SK-N-SH treated with all-trans-retinoic acid at 6 μM for 48 hours (cell line): ENCODE measurements at regions not wholly inside any gene's neighbourhood (a gene's known extent, or its start where the extent isn't known, plus 50 kb on each side); places are given as distances from the start of the nearest gene placed in this dataset.

Experiments
- ATAC-seq: fragments of 200-7000 bp; cut with Tn5 transposase; 3 replicates; pipeline ENCODE4 v1.9.1; 2020; ENCODE audit warnings: mild to moderate bottlenecking, moderate library complexity
- ARNTL ChIP-seq: fragments of 450-650 bp; formaldehyde crosslinking; IDR thresholded peaks from 2 replicates; pipeline ENCODE4 v1.5.0; 2020; ENCODE audit warnings: low read depth, mild to moderate bottlenecking, moderate library complexity, borderline replicate concordance
- BACH2 ChIP-seq: fragments of 250-450 bp; sonication (Bioruptor Pico); IDR thresholded peaks from 2 replicates; pipeline ENCODE4 v1.9.0; 2021; ENCODE audit warnings: mild to moderate bottlenecking, borderline replicate concordance
- CREB5 ChIP-seq: fragments of 250-450 bp; sonication (Bioruptor Pico); IDR thresholded peaks from 2 replicates; pipeline ENCODE4 v1.5.1; 2020; ENCODE audit warnings: low read depth, mild to moderate bottlenecking, moderate library complexity
- CSDC2 ChIP-seq: fragments of 250-450 bp; sonication (Bioruptor Pico); IDR thresholded peaks from 2 replicates; pipeline ENCODE4 v1.5.0; 2020; ENCODE audit warnings: mild to moderate bottlenecking, moderate library complexity
- CSRNP3 ChIP-seq: fragments of 250-450 bp; sonication (Bioruptor Pico); IDR thresholded peaks from 2 replicates; pipeline ENCODE4 v1.5.1; 2021; ENCODE audit warnings: mild to moderate bottlenecking, moderate library complexity
- ESRRG ChIP-seq: fragments of 250-450 bp; sonication (Bioruptor Pico); IDR thresholded peaks from 2 replicates; pipeline ENCODE4 v1.6.1; 2021; ENCODE audit warnings: mild to moderate bottlenecking
- GLIS3 ChIP-seq: fragments of 250-450 bp; sonication (Bioruptor Pico); IDR thresholded peaks from 2 replicates; pipeline ENCODE4 v1.5.0; 2020; ENCODE audit warnings: mild to moderate bottlenecking, moderate library complexity
- ISL1 ChIP-seq: fragments of 250-450 bp; sonication (Bioruptor Pico); IDR thresholded peaks from 2 replicates; pipeline ENCODE4 v2.1.2; 2022; ENCODE audit warnings: mild to moderate bottlenecking, moderate library complexity
- OSR1 ChIP-seq: fragments of 250-450 bp; sonication (Bioruptor Pico); IDR thresholded peaks from 2 replicates; pipeline ENCODE4 v1.8.0; 2022; ENCODE audit warnings: moderate library complexity, mild to moderate bottlenecking, inconsistent platforms
- POU6F1 ChIP-seq: fragments of 250-450 bp; sonication (Bioruptor Pico); IDR thresholded peaks from 2 replicates; pipeline ENCODE4 v1.8.0; 2021; ENCODE audit warnings: low read depth, mild to moderate bottlenecking, moderate library complexity, borderline replicate concordance
- PPARA ChIP-seq: fragments of 250-450 bp; sonication (Bioruptor Pico); IDR thresholded peaks from 2 replicates; pipeline ENCODE4 v1.5.0; 2020; ENCODE audit warnings: mild to moderate bottlenecking, borderline replicate concordance
- RARB ChIP-seq: fragments of 250-450 bp; sonication (Bioruptor Pico); IDR thresholded peaks from 2 replicates; pipeline ENCODE4 v1.8.0; 2021; ENCODE audit warnings: mild to moderate bottlenecking, moderate library complexity
- SNAI2 ChIP-seq: fragments of 250-450 bp; sonication (Bioruptor Pico); IDR thresholded peaks from 2 replicates; pipeline ENCODE4 v1.5.0; 2020; ENCODE audit warnings: mild to moderate bottlenecking, moderate library complexity
- TCF4 ChIP-seq: fragments of 250-450 bp; sonication (Bioruptor Pico); IDR thresholded peaks from 2 replicates; pipeline ENCODE4 v1.8.0; 2021; ENCODE audit warnings: mild to moderate bottlenecking, moderate library complexity, borderline replicate concordance
- TSHZ2 ChIP-seq: fragments of 250-450 bp; sonication (Bioruptor Pico); IDR thresholded peaks from 2 replicates; pipeline ENCODE4 v1.5.0; 2020; ENCODE audit warnings: mild to moderate bottlenecking, moderate library complexity
- ZC3H10 ChIP-seq: fragments of 250-450 bp; sonication (Bioruptor Pico); IDR thresholded peaks from 2 replicates; pipeline ENCODE4 v1.5.1; 2021; ENCODE audit warnings: mild to moderate bottlenecking, moderate library complexity
- ZFP3 ChIP-seq: fragments of 250-450 bp; sonication (Bioruptor Pico); IDR thresholded peaks from 2 replicates; pipeline ENCODE4 v1.5.0; 2020; ENCODE audit warnings: mild to moderate bottlenecking, moderate library complexity
- ZFP30 ChIP-seq: fragments of 450-650 bp; formaldehyde crosslinking; IDR thresholded peaks from 2 replicates; pipeline ENCODE4 v1.5.0; 2022; ENCODE audit warnings: mild to moderate bottlenecking, moderate library complexity
- ZNF565 ChIP-seq: fragments of 450-650 bp; formaldehyde crosslinking; conservative IDR thresholded peaks from 2 replicates; pipeline ENCODE4 v1.5.0; 2020; ENCODE audit warnings: low read depth, mild to moderate bottlenecking, moderate library complexity
- ZNF70 ChIP-seq: fragments of 450-650 bp; formaldehyde crosslinking; IDR thresholded peaks from 2 replicates; pipeline ENCODE4 v1.5.0; 2020; ENCODE audit warnings: mild to moderate bottlenecking, moderate library complexity
- ZNF8 ChIP-seq: fragments of 450-650 bp; formaldehyde crosslinking; IDR thresholded peaks from 2 replicates; pipeline ENCODE4 v1.5.0; 2020; ENCODE audit warnings: mild to moderate bottlenecking, moderate library complexity
- TF ChIP-seq, protein P1 (sequence below): fragments of 250-450 bp; sonication (Bioruptor Pico); IDR thresholded peaks from 2 replicates; pipeline ENCODE4 v1.8.0; 2020; ENCODE audit warnings: mild to moderate bottlenecking, moderate library complexity, borderline replicate concordance

- ATAC-seq: no peak
- TF ChIP-seq ZFP30: no peak
- no peak for TF ChIP-seq ZNF565 (CRISPR knock-in tag)
- no peak for TF ChIP-seq ARNTL (CRISPR knock-in tag)
- no peak for TF ChIP-seq CSRNP3
- TF ChIP-seq CSDC2 (CRISPR knock-in tag): no peak
- TF ChIP-seq TCF4 (CRISPR knock-in tag): no peak
- no peak for TF ChIP-seq CREB5 (CRISPR knock-in tag)
- no peak for TF ChIP-seq PPARA (CRISPR knock-in tag)
- no peak for TF ChIP-seq ZNF70 (CRISPR knock-in tag)
Measured at GRCh38 chr5:71891406-71891805, 172.3 kb downstream of the CARTPT start.

DNA sequence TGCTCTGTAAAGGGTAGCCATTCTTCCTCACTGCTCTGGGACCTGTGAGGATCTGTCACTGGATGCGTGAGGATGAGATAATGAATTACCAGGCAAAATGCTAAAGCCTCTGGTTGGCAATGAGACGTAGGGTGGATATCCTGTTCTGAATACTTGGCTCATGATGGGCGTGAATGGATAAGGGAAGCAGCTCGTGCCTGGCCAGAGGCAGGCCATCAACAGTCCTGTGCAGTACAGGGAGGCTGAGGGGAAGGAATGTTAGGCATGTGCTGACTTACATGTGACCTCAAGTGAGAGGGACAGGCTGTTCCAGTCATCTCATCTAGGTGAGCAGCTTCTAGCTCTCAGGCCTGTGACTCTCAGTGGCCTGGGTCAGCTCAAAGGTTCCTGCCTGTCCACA, 172.8 kb downstream of the CARTPT start:
- TF ChIP-seq ZFP3 (no peak), BACH2 (CRISPR knock-in tag) (no peak), ISL1 (CRISPR knock-in tag) (0 out of 2 replicates have a peak, but pooled peaks have one; percentile 6), PPARA (CRISPR knock-in tag) (no peak)
- TF ChIP-seq, protein P1, sequence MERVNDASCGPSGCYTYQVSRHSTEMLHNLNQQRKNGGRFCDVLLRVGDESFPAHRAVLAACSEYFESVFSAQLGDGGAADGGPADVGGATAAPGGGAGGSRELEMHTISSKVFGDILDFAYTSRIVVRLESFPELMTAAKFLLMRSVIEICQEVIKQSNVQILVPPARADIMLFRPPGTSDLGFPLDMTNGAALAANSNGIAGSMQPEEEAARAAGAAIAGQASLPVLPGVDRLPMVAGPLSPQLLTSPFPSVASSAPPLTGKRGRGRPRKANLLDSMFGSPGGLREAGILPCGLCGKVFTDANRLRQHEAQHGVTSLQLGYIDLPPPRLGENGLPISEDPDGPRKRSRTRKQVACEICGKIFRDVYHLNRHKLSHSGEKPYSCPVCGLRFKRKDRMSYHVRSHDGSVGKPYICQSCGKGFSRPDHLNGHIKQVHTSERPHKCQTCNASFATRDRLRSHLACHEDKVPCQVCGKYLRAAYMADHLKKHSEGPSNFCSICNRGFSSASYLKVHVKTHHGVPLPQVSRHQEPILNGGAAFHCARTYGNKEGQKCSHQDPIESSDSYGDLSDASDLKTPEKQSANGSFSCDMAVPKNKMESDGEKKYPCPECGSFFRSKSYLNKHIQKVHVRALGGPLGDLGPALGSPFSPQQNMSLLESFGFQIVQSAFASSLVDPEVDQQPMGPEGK (CRISPR knock-in tag): no peak
- peak; percentile 83 for ATAC-seq

GRCh38 chr5:71892641-71893365, 173.7 kb downstream of the CARTPT start:
- TF ChIP-seq PPARA (CRISPR knock-in tag) (no peak), ZC3H10 (CRISPR knock-in tag) (no peak), RARB (CRISPR knock-in tag) (no peak), BACH2 (CRISPR knock-in tag) (no peak), ISL1 (CRISPR knock-in tag) (no peak), GLIS3 (CRISPR knock-in tag) (no peak), ZFP30 (no peak), CSRNP3 (no peak), CREB5 (CRISPR knock-in tag) (no peak), ZNF565 (CRISPR knock-in tag) (no peak), OSR1 (CRISPR knock-in tag) (no peak), SNAI2 (no peak)

DNA sequence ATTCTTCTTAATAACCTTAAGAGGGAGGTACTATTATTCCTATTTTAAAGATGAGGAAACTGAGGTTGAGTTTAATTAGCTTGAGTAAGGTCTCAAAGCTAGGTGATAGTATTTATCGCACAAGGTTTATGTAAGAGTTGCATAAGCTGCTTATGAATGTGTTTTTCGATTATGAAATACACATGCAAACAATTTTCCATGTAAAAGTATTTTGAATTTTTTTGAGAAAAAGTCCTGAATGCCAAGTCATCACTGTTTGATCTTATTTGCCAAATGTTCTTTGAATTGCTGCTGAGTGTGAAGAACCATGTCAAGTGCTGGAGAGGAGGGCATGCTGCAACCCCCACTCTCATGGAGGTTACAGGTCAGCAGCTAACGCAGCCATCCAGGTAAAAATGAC, 174.4 kb downstream of the CARTPT start:
- ATAC-seq: no peak
- TF ChIP-seq POU6F1: no peak
- no peak for TF ChIP-seq RARB (CRISPR knock-in tag)
- no peak for TF ChIP-seq ESRRG (CRISPR knock-in tag)
- no peak for TF ChIP-seq ZFP3
- TF ChIP-seq ARNTL (CRISPR knock-in tag): no peak
- TF ChIP-seq TSHZ2 (CRISPR knock-in tag): no peak
- no peak for TF ChIP-seq ZFP30
- no peak for TF ChIP-seq PPARA (CRISPR knock-in tag)
- TF ChIP-seq CREB5 (CRISPR knock-in tag): no peak
- no peak for TF ChIP-seq ZNF8 (CRISPR knock-in tag)

More at GRCh38 chr5:71892641-71893365, 173.7 kb downstream of the CARTPT start:
- ATAC-seq: peak; percentile 10; the same call in 1 of the 3 replicates
